Adrenal gland (tissue), 9 donors: ENCODE measurements at regions not wholly inside any gene's neighbourhood (a gene's known extent, or its start where the extent isn't known, plus 50 kb on each side); places are given as distances from the start of the nearest gene placed in this dataset.
A peak's percentile ranks its signal among the peaks of the same experiment; 100 is the strongest.

Experiments
- DNase-seq, 7 donors: peaks; one replicate each; pipeline ENCODE4 v3.0.0-alpha.2; 2019 to 2020
- H3K27ac ChIP-seq, 5 donors: fragments of 200-600 bp; sonication (generic) in 4 of 5; 1 replicate in 3 of 5; 2 replicates in 2 of 5; pipeline versions ENCODE4 v1.5.1 to v1.8.0; 2016 to 2020; ENCODE audit warnings: mild to moderate bottlenecking in 1 of 5
- H3K27me3 ChIP-seq: fragments of 200-600 bp; 2 replicates; pipeline ENCODE4 v1.8.0; 2021
- H3K36me3 ChIP-seq, 2 donors: fragments of 200-600 bp; replicated peaks in 1 of 2; 1 replicate in 1 of 2; 2 replicates in 1 of 2; pipeline versions ENCODE4 v1.5.1 to v1.8.0; 2018 to 2022
- H3K4me1 ChIP-seq, 2 donors: fragments of 200-600 bp; replicated peaks in 1 of 2; 1 replicate in 1 of 2; 2 replicates in 1 of 2; pipeline versions ENCODE4 v1.5.1 to v1.8.0; 2018 to 2021
- H3K4me3 ChIP-seq, 4 donors: fragments of 200-600 bp; sonication (generic) in 3 of 4; one replicate each; pipeline ENCODE4 v1.5.1; 2016 to 2018
- H3K9me3 ChIP-seq, 3 donors: fragments of 200-600 bp; sonication (generic) in 1 of 3; replicated peaks in 1 of 3; 1 replicate in 2 of 3; 2 replicates in 1 of 3; pipeline versions ENCODE4 v1.5.1 to v1.8.0; 2016 to 2021
- POLR2A ChIP-seq, 2 donors: fragments of 450-650 bp; IDR thresholded peaks; one replicate each; pipeline ENCODE4 v1.6.1; 2017; ENCODE audit warnings: antibody characterized with exemption in 2 of 2, mild to moderate bottlenecking in 2 of 2, moderate library complexity in 1 of 2
- WGBS, 4 donors: extraction: QIAGEN DNeasy Blood & Tissue Kit in 2 of 4; methylation state at CpG; one replicate each; pipeline versions ENCODE4 v1.1.5 to v1.1.7; 2013 to 2017; 5-methylcytosine and 5-hydroxymethylcytosine counted together
- intact Hi-C, 2 donors: fragments of 100-400 bp; cut with DNase I; formaldehyde crosslinking; loops; one replicate each; pipeline versions ENCODE4 v1.14.1 to v1.15.0; 2022 to 2023
- TF ChIP-seq, protein P1 (sequence below), 6 experiments: fragments of 450-650 bp in 4 of 6; fragments of 200-600 bp in 2 of 6; sonication (generic) in 1 of 6; IDR thresholded peaks; 1 replicate in 5 of 6; 2 replicates in 1 of 6; pipeline versions ENCODE4 v1.5.1 to v1.8.0; 2016 to 2021; ENCODE audit warnings: antibody characterized with exemption in 6 of 6, mild to moderate bottlenecking in 2 of 6, moderate library complexity in 1 of 6
- donor health status: healthy with polysubstance abuse.
- donor health status: Bipolar disorder and iron deficiency.
- donor health status: DM: yes; HTN: yes; CAD: no.
- donor health status: DM: no; HTN: no; CAD: no.
- donor health status: DM: no; HTN: no; CAD: no.

DNA sequence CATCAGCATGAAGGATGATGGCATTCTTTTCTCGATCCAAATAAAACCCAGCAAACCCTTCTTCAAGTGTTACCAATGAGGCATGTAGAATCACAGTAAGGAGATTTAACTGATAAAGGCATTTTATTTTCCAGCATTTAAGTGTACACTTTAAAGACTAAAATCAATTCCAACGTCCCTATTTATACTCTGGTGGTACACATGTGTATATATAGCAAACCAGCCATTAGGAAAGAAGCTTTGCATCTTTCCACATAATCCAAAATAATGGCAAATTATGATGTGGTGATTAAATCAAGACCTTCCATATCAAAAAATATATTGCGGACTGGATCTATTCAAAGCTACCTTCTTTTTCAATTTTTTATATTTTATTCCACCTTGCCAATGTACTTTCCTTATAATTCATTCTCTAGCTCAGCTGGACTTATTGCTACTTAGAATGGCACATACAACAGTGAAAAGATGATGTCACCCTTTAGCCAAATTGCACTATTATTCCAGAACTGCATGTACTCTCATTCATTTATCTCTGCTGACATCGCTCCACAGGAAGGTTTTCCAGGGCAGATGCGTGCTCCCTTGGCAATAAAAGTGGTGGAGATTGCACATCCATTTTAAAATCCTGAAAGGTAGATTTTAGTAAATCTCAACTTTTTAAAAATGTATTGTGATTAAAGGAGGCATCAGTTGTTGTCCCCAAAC is 63.3 kb upstream of the SLC30A5 start:
- TF ChIP-seq, protein P1, sequence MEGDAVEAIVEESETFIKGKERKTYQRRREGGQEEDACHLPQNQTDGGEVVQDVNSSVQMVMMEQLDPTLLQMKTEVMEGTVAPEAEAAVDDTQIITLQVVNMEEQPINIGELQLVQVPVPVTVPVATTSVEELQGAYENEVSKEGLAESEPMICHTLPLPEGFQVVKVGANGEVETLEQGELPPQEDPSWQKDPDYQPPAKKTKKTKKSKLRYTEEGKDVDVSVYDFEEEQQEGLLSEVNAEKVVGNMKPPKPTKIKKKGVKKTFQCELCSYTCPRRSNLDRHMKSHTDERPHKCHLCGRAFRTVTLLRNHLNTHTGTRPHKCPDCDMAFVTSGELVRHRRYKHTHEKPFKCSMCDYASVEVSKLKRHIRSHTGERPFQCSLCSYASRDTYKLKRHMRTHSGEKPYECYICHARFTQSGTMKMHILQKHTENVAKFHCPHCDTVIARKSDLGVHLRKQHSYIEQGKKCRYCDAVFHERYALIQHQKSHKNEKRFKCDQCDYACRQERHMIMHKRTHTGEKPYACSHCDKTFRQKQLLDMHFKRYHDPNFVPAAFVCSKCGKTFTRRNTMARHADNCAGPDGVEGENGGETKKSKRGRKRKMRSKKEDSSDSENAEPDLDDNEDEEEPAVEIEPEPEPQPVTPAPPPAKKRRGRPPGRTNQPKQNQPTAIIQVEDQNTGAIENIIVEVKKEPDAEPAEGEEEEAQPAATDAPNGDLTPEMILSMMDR (IDR thresholded peaks at IDR 0.05) = no peak
- TF ChIP-seq POLR2A (IDR thresholded peaks at IDR 0.05) = no peak
- 69 to 79% (median 74%) methylated on average over 5 of the region's 5 CpGs for WGBS, 4 donors
- Histone ChIP-seq H3K36me3 (no peaks in the 10 kb centered on the region), H3K27me3 (no peaks in the 10 kb centered on the region), H3K27ac (peak overlapping the region in 1 of 5 donors; percentile 4), H3K9me3 (no peaks in the 10 kb centered on the region), H3K4me1 (no peaks in the 10 kb centered on the region), H3K4me3 (no peak overlapping the region)
- intact Hi-C loops = no loop called here
- peak in 1 of 7 donors; percentile 70 for DNase-seq

DNA sequence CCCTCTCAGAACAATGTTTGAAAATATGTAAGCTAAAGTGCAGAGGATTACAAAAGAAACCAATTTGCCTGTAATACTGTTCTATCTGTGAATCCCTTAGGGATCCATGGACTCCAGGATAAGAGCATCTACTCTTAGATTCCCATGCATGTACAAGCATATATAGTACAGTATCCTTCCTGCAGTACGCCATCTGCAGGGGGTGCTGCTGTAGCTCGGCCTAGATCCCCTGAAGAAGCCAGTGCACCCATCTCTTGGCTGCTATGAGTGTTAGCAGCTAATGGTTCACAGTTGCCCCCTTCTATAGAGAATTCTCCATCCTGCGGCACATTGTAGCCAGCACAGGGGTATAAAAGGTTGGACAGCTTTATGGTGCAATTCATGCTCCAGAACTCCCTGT is 61.8 kb upstream of the SLC30A5 start:
- no peak for DNase-seq
- 87 to 100% (median 94%) methylated on average over 2 to 3 of the region's 3 CpGs for WGBS, 4 donors
- Histone ChIP-seq H3K27ac (peak overlapping the region in 1 of 5 donors; percentile 7), H3K4me1 (no peaks in the 10 kb centered on the region), H3K9me3 (no peaks in the 10 kb centered on the region), H3K36me3 (no peaks in the 10 kb centered on the region), H3K27me3 (no peaks in the 10 kb centered on the region), H3K4me3 (no peak overlapping the region)
- intact Hi-C loops = no loop called here
- no peak for TF ChIP-seq POLR2A (IDR thresholded peaks at IDR 0.05)
- TF ChIP-seq, protein P1 (IDR thresholded peaks at IDR 0.05) = no peak

GRCh38 chr5:69033690-69034089 is 60.1 kb upstream of the SLC30A5 start:
- intact Hi-C loops = no loop called here
- H3K36me3 ChIP-seq = no peaks in the 10 kb centered on the region
- no peak for DNase-seq
- H3K9me3 ChIP-seq = no peaks in the 10 kb centered on the region
- H3K4me3 ChIP-seq = no peak overlapping the region
- no peaks in the 10 kb centered on the region for H3K27me3 ChIP-seq
- WGBS, 4 donors = 48 to 84% (median 71%) methylated on average over 2 of the region's 2 CpGs
- no peak overlapping the region for H3K27ac ChIP-seq
- no peak for TF ChIP-seq POLR2A (IDR thresholded peaks at IDR 0.05)
- no peaks in the 10 kb centered on the region for H3K4me1 ChIP-seq

DNA sequence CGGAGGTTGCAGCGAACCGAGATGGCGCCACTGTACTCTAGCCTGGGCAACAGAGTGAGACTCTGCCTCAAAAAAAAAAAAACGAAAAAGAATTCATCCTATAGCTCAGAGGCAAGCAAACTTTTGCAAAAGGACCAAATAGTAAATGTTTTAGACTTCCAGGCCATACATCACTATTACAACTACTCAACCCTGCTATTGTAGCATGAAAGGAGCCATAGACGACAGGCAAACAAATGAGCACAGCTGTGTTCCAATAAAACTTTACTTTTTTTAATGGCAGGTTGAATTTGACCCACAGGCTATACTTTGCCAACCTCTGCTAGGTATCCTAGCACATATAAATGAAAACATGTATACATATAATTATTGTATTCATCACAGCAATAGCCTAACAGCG is 58.9 kb upstream of the SLC30A5 start:
- H3K27ac ChIP-seq = no peak overlapping the region
- no peaks in the 10 kb centered on the region for H3K9me3 ChIP-seq
- H3K4me1 ChIP-seq = no peaks in the 10 kb centered on the region
- 83 to 93% (median 89%) methylated on average over 7 of the region's 7 CpGs for WGBS, 4 donors
- TF ChIP-seq, protein P1 (IDR thresholded peaks at IDR 0.05) = no peak
- no peak for TF ChIP-seq POLR2A (IDR thresholded peaks at IDR 0.05)
- intact Hi-C loops = no loop called here
- no peak for DNase-seq
- no peak overlapping the region for H3K4me3 ChIP-seq
- H3K27me3 ChIP-seq = no peaks in the 10 kb centered on the region
- H3K36me3 ChIP-seq = no peaks in the 10 kb centered on the region

DNA sequence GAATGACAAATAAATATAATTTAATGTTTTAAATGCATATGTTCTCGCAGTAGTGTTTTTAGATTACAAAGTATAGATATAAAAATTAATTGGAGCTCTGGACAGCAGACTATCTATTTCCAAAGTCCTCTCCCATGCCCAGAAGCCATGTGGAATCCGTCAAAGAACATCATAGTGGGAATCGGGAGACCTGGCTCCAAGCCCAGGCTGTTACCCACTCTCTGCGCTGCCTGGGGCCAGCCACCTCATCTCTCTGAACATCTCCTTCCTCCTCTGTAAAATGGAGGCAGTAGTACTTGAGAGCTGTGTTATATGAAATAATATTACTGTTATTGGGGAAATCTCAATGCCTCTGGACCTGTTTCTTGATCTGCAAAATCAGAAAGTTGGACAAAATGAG is 58.1 kb upstream of the SLC30A5 start:
- peak in 2 of 7 donors; percentile 33 to 90 for DNase-seq
- Histone ChIP-seq H3K4me3 (no peak overlapping the region), H3K36me3 (no peaks in the 10 kb centered on the region), H3K9me3 (no peaks in the 10 kb centered on the region), H3K4me1 (no peaks in the 10 kb centered on the region), H3K27ac (peak overlapping the region in 1 of 5 donors; percentile 14), H3K27me3 (no peaks in the 10 kb centered on the region)
- TF ChIP-seq POLR2A (IDR thresholded peaks at IDR 0.05) = no peak
- TF ChIP-seq, protein P1 (IDR thresholded peaks at IDR 0.05) = no peak
- intact Hi-C loops = no loop called here
- WGBS, 4 donors = 59 to 82% (median 70%) methylated on average over 4 of the region's 4 CpGs
